Spleen (tissue), 11 donors: ENCODE measurements at regions not wholly inside any gene's neighbourhood (a gene's known extent, or its start where the extent isn't known, plus 50 kb on each side); places are given as distances from the start of the nearest gene placed in this dataset.

Experiments used
- DNase-seq: peaks from one replicate; pipeline ENCODE4 v3.0.0-alpha.2; 2020
- H3K27ac ChIP-seq, 8 donors: fragments of 200-600 bp; sonication (generic) in 7 of 8; 1 replicate in 4 of 8; 2 replicates in 4 of 8; pipeline versions ENCODE4 v1.5.0 to v1.8.0; 2016 to 2021; ENCODE audit warnings: inconsistent platforms in 4 of 8, mild to moderate bottlenecking in 4 of 8, moderate library complexity in 1 of 8
- H3K27me3 ChIP-seq, 7 donors: fragments of 200-600 bp; sonication (generic) in 6 of 7; replicated peaks in 1 of 7; 1 replicate in 4 of 7; 2 replicates in 3 of 7; pipeline versions ENCODE4 v1.5.0 to v1.8.0; 2016 to 2021; ENCODE audit warnings: inconsistent platforms in 3 of 7, mild to moderate bottlenecking in 1 of 7
- H3K36me3 ChIP-seq, 6 donors: fragments of 200-600 bp; sonication (generic) in 5 of 6; 1 replicate in 4 of 6; 2 replicates in 2 of 6; pipeline versions ENCODE4 v1.5.0 to v1.8.0; 2016 to 2021; ENCODE audit warnings: inconsistent platforms in 2 of 6
- H3K4me1 ChIP-seq, 6 donors: fragments of 200-600 bp; sonication (generic) in 5 of 6; 1 replicate in 3 of 6; 2 replicates in 3 of 6; pipeline versions ENCODE4 v1.5.0 to v1.8.0; 2016 to 2021; ENCODE audit warnings: inconsistent platforms in 3 of 6
- H3K4me3 ChIP-seq, 8 donors: fragments of 200-600 bp; sonication (generic) in 7 of 8; 1 replicate in 4 of 8; 2 replicates in 4 of 8; pipeline versions ENCODE4 v1.5.0 to v1.8.0; 2016 to 2021; ENCODE audit warnings: inconsistent platforms in 4 of 8, mild to moderate bottlenecking in 4 of 8, moderate library complexity in 2 of 8
- H3K9me3 ChIP-seq, 8 donors: fragments of 200-600 bp; sonication (generic) in 7 of 8; 1 replicate in 4 of 8; 2 replicates in 4 of 8; pipeline versions ENCODE4 v1.5.0 to v1.8.0; 2016 to 2021; ENCODE audit warnings: inconsistent platforms in 4 of 8
- POLR2A ChIP-seq, 3 donors: fragments of 450-650 bp; IDR thresholded peaks; one replicate each; pipeline ENCODE4 v1.5.1; 2017; ENCODE audit warnings: antibody characterized with exemption in 3 of 3, mild to moderate bottlenecking in 1 of 3
- POLR2AphosphoS5 ChIP-seq, 3 donors: sonication (generic); formaldehyde crosslinking; IDR thresholded peaks; one replicate each; pipeline ENCODE4 v1.5.1; 2017; ENCODE audit warnings: antibody characterized with exemption in 3 of 3
- WGBS, 5 donors: extraction: QIAGEN DNeasy Blood & Tissue Kit in 3 of 5; methylation state at CpG; one replicate each; pipeline versions ENCODE4 v1.1.5 to v1.1.7; 2013 to 2018; 5-methylcytosine and 5-hydroxymethylcytosine counted together
- intact Hi-C: fragments of 100-400 bp; cut with DNase I; formaldehyde crosslinking; loops from one replicate; pipeline ENCODE4 v1.15.0; 2023; ENCODE audit warnings: low total_unique reads
- TF ChIP-seq, protein P1 (sequence below), 11 experiments: fragments of 200-600 bp in 7 of 11; fragments of 450-650 bp in 4 of 11; sonication (generic) in 4 of 11; IDR thresholded peaks in 8 of 11; conservative IDR thresholded peaks in 3 of 11; 1 replicate in 7 of 11; 2 replicates in 4 of 11; pipeline versions ENCODE4 v1.4.0 to v1.8.0; 2016 to 2021; ENCODE audit warnings: antibody characterized with exemption in 11 of 11, inconsistent platforms in 4 of 11, mild to moderate bottlenecking in 1 of 11
- donor health status: healthy with polysubstance abuse.
- donor health status: DM: no; HTN: no; CAD: no; lungs with moderate emphysema.
- donor health status: DM: no; HTN: no; CAD: no.
- donor health status: Bipolar disorder and iron deficiency.
- donor health status: healthy.
- donor health status: DM: no; HTN: no; CAD: no.
- donor health status: DM: yes; HTN: yes; CAD: no.

DNA sequence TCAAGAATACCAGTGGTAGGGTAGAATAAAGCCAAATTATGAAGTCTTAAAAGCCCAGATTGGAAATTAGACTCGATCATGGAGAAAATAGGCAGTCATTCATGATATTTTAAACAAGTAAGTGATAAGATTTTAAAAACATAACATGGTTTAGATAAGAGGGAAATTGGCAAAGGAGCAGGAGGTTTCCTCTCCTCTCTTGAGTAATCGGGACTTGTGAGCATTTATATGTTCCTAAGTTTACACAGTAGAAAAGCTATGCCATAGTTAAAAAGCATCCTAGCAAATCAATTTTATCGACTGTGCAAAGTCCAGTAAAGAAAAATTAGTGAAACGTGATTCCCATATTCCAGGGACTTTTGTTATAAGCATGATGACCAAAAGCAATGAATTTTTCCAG, 313.2 kb downstream of the AHR start:
- Histone ChIP-seq H3K27me3 (no peaks in the 10 kb centered on the region), H3K27ac (no peak overlapping the region), H3K4me1 (no peaks in the 10 kb centered on the region), H3K36me3 (no peaks in the 10 kb centered on the region), H3K4me3 (no peak overlapping the region), H3K9me3 (no peaks in the 10 kb centered on the region)
- TF ChIP-seq POLR2AphosphoS5 (IDR thresholded peaks at IDR 0.05), result no peak
- TF ChIP-seq, protein P1, sequence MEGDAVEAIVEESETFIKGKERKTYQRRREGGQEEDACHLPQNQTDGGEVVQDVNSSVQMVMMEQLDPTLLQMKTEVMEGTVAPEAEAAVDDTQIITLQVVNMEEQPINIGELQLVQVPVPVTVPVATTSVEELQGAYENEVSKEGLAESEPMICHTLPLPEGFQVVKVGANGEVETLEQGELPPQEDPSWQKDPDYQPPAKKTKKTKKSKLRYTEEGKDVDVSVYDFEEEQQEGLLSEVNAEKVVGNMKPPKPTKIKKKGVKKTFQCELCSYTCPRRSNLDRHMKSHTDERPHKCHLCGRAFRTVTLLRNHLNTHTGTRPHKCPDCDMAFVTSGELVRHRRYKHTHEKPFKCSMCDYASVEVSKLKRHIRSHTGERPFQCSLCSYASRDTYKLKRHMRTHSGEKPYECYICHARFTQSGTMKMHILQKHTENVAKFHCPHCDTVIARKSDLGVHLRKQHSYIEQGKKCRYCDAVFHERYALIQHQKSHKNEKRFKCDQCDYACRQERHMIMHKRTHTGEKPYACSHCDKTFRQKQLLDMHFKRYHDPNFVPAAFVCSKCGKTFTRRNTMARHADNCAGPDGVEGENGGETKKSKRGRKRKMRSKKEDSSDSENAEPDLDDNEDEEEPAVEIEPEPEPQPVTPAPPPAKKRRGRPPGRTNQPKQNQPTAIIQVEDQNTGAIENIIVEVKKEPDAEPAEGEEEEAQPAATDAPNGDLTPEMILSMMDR (IDR thresholded peaks at IDR 0.05 in 8 of 11, conservative IDR thresholded peaks at IDR 0.05 in 3 of 11), result no peak
- TF ChIP-seq POLR2A (IDR thresholded peaks at IDR 0.05), result no peak
- intact Hi-C loops, result no loop called here
- 82 to 92% (median 84%) methylated on average over 4 of the region's 4 CpGs for WGBS, 5 donors
- DNase-seq, result no peak

DNA sequence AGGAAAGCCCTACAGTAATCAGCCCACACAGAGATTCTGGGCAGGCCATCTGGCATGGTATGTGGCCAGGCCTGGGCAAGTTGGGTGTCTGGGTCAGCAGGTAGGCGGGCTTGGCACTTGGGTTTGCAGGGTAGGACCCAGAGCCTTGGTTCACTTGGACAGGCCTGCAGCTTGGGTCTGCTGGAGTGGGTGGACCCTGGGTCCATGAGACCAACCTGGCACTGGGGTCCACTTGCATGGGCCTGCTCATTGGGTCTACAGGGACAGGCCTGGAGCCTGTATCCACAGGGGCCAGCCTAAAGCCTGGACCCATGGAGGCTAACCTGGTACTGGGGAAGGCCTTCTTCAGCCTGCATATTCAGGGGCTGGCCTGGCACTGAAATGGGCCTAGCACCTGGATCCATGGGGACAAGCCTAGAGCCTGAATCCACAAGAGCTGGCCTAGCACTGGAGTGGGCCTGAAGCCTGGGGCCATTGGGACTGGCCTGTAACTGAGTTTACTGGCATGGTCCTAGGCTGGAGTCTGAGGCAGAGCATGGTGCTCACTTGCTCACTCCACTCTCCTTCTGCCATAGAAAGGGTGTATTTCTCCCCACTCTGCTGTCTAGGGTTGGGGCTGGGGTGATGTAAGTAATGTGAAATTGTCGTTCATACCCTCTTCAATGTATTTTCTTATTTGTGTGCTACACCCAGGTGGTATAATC, 315.0 kb downstream of the AHR start:
- TF ChIP-seq POLR2AphosphoS5 (IDR thresholded peaks at IDR 0.05) (no peak), POLR2A (IDR thresholded peaks at IDR 0.05) (no peak)
- TF ChIP-seq, protein P1 (IDR thresholded peaks at IDR 0.05 in 8 of 11, conservative IDR thresholded peaks at IDR 0.05 in 3 of 11), result no peak
- Histone ChIP-seq H3K36me3 (no peaks in the 10 kb centered on the region), H3K4me3 (no peak overlapping the region), H3K4me1 (no peaks in the 10 kb centered on the region), H3K27me3 (no peaks in the 10 kb centered on the region), H3K9me3 (no peaks in the 10 kb centered on the region), H3K27ac (no peak overlapping the region)
- WGBS, 5 donors, result 84 to 97% (median 88%) methylated on average over 1 to 2 of the region's 2 CpGs
- intact Hi-C loops, result no loop called here
- no peak for DNase-seq

DNA sequence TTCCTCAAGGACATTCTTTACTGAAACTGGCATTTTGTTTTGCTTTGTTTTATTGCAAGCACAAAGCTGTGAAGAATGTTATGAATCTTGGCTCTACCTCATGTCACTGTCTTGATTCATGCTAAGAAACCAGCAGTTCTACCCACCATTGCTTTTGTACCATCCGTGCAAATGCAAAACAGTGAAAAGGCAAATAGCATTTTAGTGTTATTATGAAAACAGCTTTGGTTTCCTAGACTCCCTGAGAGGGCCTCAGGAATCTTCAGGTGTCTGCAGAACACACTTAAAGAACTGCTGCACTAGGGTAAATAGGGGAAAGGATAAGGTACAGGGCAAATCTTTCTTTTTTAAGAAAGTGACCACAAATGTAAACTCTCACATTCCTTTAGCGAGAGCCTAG, 318.9 kb downstream of the AHR start:
- intact Hi-C loops, result no loop called here
- H3K9me3 ChIP-seq, result no peaks in the 10 kb centered on the region
- H3K27ac ChIP-seq, result no peak overlapping the region
- H3K4me3 ChIP-seq, result no peak overlapping the region
- no peaks in the 10 kb centered on the region for H3K4me1 ChIP-seq
- H3K27me3 ChIP-seq, result no peaks in the 10 kb centered on the region
- no peak for DNase-seq
- H3K36me3 ChIP-seq, result no peaks in the 10 kb centered on the region
- WGBS, 5 donors, result 87 to 94% (median 90%) methylated on average over 2 of the region's 2 CpGs
- TF ChIP-seq, protein P1 (IDR thresholded peaks at IDR 0.05 in 8 of 11, conservative IDR thresholded peaks at IDR 0.05 in 3 of 11), result no peak
- no peak for TF ChIP-seq POLR2A (IDR thresholded peaks at IDR 0.05)
- no peak for TF ChIP-seq POLR2AphosphoS5 (IDR thresholded peaks at IDR 0.05)

DNA sequence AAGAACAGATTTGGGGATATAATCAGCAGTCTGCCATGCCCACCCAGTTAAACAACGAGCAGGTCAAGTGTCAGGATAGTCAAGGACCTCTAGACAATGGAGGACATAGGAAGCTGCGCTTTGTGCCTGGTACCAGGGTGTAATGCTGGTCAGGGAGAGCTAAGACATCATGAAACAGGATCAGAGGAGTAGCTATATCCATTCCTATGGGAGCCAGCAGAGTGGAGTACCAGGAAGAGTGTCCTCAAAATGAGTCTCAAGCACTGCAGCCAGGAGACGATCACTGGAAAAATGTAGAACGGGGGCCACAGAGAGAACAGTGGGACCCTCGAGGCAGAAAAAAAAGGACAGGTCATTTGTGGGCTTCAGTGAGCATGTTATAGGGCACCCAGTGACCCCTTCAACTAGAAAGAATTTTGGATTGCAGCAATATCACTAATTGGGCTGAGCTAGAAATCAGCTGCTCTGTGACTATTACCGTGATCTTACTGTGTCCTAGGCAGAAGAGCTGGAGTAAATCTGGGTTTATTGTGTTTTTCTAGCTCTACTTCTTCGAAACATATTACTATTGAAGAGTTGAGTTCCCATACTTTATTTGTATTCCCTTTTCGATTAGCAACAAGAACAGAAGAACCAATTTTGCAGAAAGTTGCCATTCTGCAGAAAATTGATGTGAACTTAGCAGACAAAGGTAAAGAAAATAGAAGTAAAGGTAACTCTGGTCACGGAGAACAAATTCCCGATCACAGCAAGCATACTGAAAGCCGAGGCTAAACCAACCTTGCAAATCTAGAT, 319.6 kb downstream of the AHR start:
- intact Hi-C loops, result no loop called here

More for the DNA sequence above, 319.6 kb downstream of the AHR start:
- TF ChIP-seq POLR2A (IDR thresholded peaks at IDR 0.05) (no peak), POLR2AphosphoS5 (IDR thresholded peaks at IDR 0.05) (no peak)
- TF ChIP-seq, protein P1 (IDR thresholded peaks at IDR 0.05 in 8 of 11, conservative IDR thresholded peaks at IDR 0.05 in 3 of 11), result no peak
- Histone ChIP-seq H3K4me1 (no peaks in the 10 kb centered on the region), H3K27ac (no peak overlapping the region), H3K27me3 (no peaks in the 10 kb centered on the region), H3K9me3 (no peaks in the 10 kb centered on the region), H3K36me3 (no peaks in the 10 kb centered on the region), H3K4me3 (no peak overlapping the region)
- 88 to 89% (median 89%) methylated on average over 11 of the region's 11 CpGs for WGBS, 5 donors
- DNase-seq, result no peak
